ENCODE measurements at regions not wholly inside any gene's neighbourhood (a gene's known extent, or its start where the extent isn't known, plus 50 kb on each side); places are given as distances from the start of the nearest gene placed in this dataset.
A peak's percentile ranks its signal among the peaks of the same experiment; 100 is the strongest.
"Not testable (repeated sequence)": the region's sequence is repeated elsewhere in the genome, so short reads cannot be mapped to it uniquely, and the experiment has no call there.

DNA sequence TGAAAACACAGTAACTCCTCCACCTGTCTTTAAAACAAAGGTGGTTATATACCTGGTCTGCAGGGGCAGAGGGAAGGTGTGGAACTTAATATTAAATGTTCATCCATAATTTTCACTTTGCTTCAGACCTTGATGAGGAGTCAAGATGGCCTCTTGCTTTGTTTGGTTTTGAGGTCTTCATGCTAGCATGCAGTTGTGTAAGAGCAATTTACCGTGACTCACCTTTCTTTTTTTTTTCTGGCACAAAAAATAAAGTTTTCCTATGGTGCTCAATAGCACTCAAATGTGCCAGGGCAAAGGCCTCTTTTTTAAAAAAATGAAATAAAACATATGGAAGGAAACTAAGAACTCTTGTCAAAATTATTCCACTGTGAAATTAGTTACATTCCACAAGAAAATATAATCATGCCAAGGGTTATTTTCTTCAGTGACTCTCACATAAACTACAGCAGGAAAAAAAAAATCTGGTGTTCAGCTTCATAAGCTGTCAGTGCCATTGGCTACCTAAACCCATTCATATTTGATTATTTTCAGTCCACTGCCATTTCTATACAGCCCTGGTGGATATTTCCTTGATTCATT lies 128.2 kb downstream of the SLC7A11 start:
- H3K9ac ChIP-seq (ENCODE audit: control insufficient read depth, insufficient read depth, low read length) = no peak overlapping the region
- no peaks in the 10 kb centered on the region for H3K36me3 ChIP-seq (ENCODE audit: control insufficient read depth in 2 of 2, insufficient read depth in 2 of 2, low read length in 1 of 2)
- no peak overlapping the region for H3K27ac ChIP-seq (ENCODE audit: control insufficient read depth, insufficient read depth)
- DNase-seq (ENCODE audit: low read depth, low spot score) (no peak), ATAC-seq (peak; percentile 26), FAIRE-seq (no peak)
- H3K79me2 ChIP-seq (ENCODE audit: control insufficient read depth, insufficient read depth, low read length) = no peaks in the 10 kb centered on the region
- CTCF ChIA-PET = interaction anchor here (1.1 kb wide), 1 partner anchor 567 kb away, joined by 3 read pairs; no protein-coding TSS in a partner anchor
- no TSS peak for BruUV-seq (replicated peaks)
- TF ChIP-seq HDGF (IDR thresholded peaks at IDR 0.05) (no peak), PAX5 (IDR thresholded peaks at IDR 0.05; ENCODE audit: borderline replicate concordance, low read depth, low read length) (no peak), ASH2L (IDR thresholded peaks at IDR 0.05; ENCODE audit: borderline replicate concordance, low read depth) (no peak), YBX1 (IDR thresholded peaks at IDR 0.05) (no peak), NFIC (IDR thresholded peaks at IDR 0.05; ENCODE audit: low read depth, low read length) (0 out of 2 replicates have a peak, but pooled peaks have one; percentile 3), SUPT20H (IDR thresholded peaks at IDR 0.05; ENCODE audit: borderline replicate concordance, control insufficient read depth, low read depth, low read length) (no peak), ZNF384 (IDR thresholded peaks at IDR 0.05; ENCODE audit: borderline replicate concordance, low read depth, low read length) (no peak)
- TF ChIP-seq, protein P1, sequence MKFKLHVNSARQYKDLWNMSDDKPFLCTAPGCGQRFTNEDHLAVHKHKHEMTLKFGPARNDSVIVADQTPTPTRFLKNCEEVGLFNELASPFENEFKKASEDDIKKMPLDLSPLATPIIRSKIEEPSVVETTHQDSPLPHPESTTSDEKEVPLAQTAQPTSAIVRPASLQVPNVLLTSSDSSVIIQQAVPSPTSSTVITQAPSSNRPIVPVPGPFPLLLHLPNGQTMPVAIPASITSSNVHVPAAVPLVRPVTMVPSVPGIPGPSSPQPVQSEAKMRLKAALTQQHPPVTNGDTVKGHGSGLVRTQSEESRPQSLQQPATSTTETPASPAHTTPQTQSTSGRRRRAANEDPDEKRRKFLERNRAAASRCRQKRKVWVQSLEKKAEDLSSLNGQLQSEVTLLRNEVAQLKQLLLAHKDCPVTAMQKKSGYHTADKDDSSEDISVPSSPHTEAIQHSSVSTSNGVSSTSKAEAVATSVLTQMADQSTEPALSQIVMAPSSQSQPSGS (IDR thresholded peaks at IDR 0.05; ENCODE audit: low read length) = 0 out of 2 replicates have a peak, but pooled peaks have one; percentile 15
- TF ChIP-seq, protein P2, sequence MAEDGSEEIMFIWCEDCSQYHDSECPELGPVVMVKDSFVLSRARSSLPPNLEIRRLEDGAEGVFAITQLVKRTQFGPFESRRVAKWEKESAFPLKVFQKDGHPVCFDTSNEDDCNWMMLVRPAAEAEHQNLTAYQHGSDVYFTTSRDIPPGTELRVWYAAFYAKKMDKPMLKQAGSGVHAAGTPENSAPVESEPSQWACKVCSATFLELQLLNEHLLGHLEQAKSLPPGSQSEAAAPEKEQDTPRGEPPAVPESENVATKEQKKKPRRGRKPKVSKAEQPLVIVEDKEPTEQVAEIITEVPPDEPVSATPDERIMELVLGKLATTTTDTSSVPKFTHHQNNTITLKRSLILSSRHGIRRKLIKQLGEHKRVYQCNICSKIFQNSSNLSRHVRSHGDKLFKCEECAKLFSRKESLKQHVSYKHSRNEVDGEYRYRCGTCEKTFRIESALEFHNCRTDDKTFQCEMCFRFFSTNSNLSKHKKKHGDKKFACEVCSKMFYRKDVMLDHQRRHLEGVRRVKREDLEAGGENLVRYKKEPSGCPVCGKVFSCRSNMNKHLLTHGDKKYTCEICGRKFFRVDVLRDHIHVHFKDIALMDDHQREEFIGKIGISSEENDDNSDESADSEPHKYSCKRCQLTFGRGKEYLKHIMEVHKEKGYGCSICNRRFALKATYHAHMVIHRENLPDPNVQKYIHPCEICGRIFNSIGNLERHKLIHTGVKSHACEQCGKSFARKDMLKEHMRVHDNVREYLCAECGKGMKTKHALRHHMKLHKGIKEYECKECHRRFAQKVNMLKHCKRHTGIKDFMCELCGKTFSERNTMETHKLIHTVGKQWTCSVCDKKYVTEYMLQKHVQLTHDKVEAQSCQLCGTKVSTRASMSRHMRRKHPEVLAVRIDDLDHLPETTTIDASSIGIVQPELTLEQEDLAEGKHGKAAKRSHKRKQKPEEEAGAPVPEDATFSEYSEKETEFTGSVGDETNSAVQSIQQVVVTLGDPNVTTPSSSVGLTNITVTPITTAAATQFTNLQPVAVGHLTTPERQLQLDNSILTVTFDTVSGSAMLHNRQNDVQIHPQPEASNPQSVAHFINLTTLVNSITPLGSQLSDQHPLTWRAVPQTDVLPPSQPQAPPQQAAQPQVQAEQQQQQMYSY (CRISPR knock-in tag; IDR thresholded peaks at IDR 0.05) = no peak
- intact Hi-C loops (cut with micrococcal nuclease; ENCODE audit: unreplicated experiment) (loop anchor here (5.0 kb wide), 2 partner anchors 73 to 128 kb away; partner anchors contain the start of gene SLC7A11), in situ Hi-C loops (cut with MboI) (no loop called here)
- POLR2A ChIA-PET = no interaction called here
- no peaks in the 10 kb centered on the region for H4K20me1 ChIP-seq (ENCODE audit: control insufficient read depth, insufficient read depth)
- no peaks in the 10 kb centered on the region for H3K27me3 ChIP-seq (replicated peaks in 1 of 2; ENCODE audit: control insufficient read depth in 2 of 2, insufficient read depth in 2 of 2, low read length in 1 of 2)
- RAD21 ChIA-PET (ENCODE audit: unreplicated experiment) = no interaction called here
- 88% methylated on average over 1 of the region's 1 CpG for WGBS (ENCODE audit: insufficient coverage, insufficient replicate concordance, low lambda C conversion rate, missing lambda C conversion rate)
- no peak overlapping the region for H3K4me3 ChIP-seq
- SMC1A ChIA-PET (ENCODE audit: uncharacterized antibody, unreplicated experiment) = no interaction called here
- H3K9me3 ChIP-seq (replicated peaks; ENCODE audit: control insufficient read depth, insufficient read depth, low read length) = no peaks in the 10 kb centered on the region
- H3K4me2 ChIP-seq (ENCODE audit: control insufficient read depth, insufficient read depth) = no peak overlapping the region
- no peak overlapping the region for H2AFZ ChIP-seq (ENCODE audit: control insufficient read depth, low read depth, low read length)
- peaks cover 11% of the 10 kb centered on the region for H3K4me1 ChIP-seq (ENCODE audit: control insufficient read depth, insufficient read depth, low read length)

DNA sequence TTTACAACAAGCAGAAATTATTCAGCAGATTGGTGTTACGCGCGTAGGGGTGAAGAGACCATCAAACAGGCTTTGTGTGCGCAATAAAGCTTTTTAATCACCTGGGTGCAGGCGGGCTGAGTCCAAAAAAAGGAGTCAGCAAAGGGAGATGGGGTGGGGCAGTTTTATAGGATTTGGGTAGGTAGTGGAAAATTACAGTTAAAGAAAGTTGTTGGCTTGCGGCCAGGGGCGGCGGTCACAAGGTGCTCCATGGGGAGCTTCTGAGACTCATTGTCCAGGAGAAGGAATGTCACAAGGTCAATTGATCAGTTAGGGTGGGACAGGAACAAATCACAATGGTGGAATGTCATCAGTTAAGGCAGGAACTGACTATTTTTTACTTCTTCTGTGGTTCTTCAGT lies 129.3 kb downstream of the SLC7A11 start:
- POLR2A ChIA-PET; H3K36me3 ChIP-seq (ENCODE audit: control insufficient read depth in 2 of 2, insufficient read depth in 2 of 2, low read length in 1 of 2); in situ Hi-C loops (cut with MboI); H3K27ac ChIP-seq (ENCODE audit: control insufficient read depth, insufficient read depth); H3K4me2 ChIP-seq (ENCODE audit: control insufficient read depth, insufficient read depth); H3K9ac ChIP-seq (ENCODE audit: control insufficient read depth, insufficient read depth, low read length); DNase-seq (ENCODE audit: low read depth, low spot score); FAIRE-seq; ATAC-seq; H3K27me3 ChIP-seq (replicated peaks in 1 of 2; ENCODE audit: control insufficient read depth in 2 of 2, insufficient read depth in 2 of 2, low read length in 1 of 2); H3K4me3 ChIP-seq; H3K9me3 ChIP-seq (replicated peaks; ENCODE audit: control insufficient read depth, insufficient read depth, low read length); H3K79me2 ChIP-seq (ENCODE audit: control insufficient read depth, insufficient read depth, low read length); H2AFZ ChIP-seq (ENCODE audit: control insufficient read depth, low read depth, low read length); RAD21 ChIA-PET (ENCODE audit: unreplicated experiment); BruUV-seq (replicated peaks); H4K20me1 ChIP-seq (ENCODE audit: control insufficient read depth, insufficient read depth): not testable (repeated sequence)
- ChIA-PET SMC1A (ENCODE audit: uncharacterized antibody, unreplicated experiment) (interaction anchor here (0.8 kb wide), 1 partner anchor 88 kb away, joined by 3 read pairs; no protein-coding TSS in a partner anchor), CTCF (interaction anchor here (1.1 to 1.7 kb wide), 2 partner anchors 19 to 568 kb away, joined by 3 to 6 read pairs; no protein-coding TSS in a partner anchor)
- peaks cover 11% of the 10 kb centered on the region for H3K4me1 ChIP-seq (ENCODE audit: control insufficient read depth, insufficient read depth, low read length)
- WGBS (ENCODE audit: insufficient coverage, insufficient replicate concordance, low lambda C conversion rate, missing lambda C conversion rate) = 89% methylated on average over 8 of the region's 8 CpGs
- intact Hi-C loops (cut with micrococcal nuclease; ENCODE audit: unreplicated experiment) = loop anchor here (5.0 kb wide), 2 partner anchors 74 to 129 kb away; partner anchors contain the start of gene SLC7A11

Data from GM12878 (cell line).